ENCODE measurements at regions not wholly inside any gene's neighbourhood (a gene's known extent, or its start where the extent isn't known, plus 50 kb on each side); places are given as distances from the start of the nearest gene placed in this dataset.

DNA sequence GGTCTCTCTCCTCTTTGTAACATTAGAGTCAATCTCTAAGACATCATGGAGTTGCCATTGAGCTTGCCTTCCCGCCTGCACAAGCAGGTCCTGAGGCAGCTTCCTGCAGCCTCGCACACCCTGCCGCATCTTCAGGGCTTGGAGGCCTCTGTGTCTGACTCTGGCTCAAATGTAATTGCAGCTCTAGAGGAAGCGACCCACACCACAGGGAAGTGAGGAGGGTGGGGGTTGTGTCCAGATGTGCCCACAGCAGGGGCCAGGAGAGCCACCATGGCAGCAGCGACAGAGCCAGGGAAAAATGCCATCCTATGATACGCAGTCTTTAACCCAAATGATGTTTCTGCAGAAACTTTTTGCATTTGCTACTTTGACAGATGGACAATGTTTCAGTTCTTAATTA lies 216.0 kb upstream of the ZNF32 start:
- H3K4me1 ChIP-seq: peaks cover 7 to 14% (median 11%) of the 10 kb centered on the region in 4 donors
- H3K4me3 ChIP-seq: no peak overlapping the region
- WGBS, 2 donors: 81 to 88% methylated on average over 6 of the region's 6 CpGs
- H3K36me3 ChIP-seq: no peaks in the 10 kb centered on the region
- TF ChIP-seq POLR2AphosphoS5 (IDR thresholded peaks at IDR 0.05): no peak
- no peak for TF ChIP-seq EP300 (IDR thresholded peaks at IDR 0.05)
- TF ChIP-seq, protein P1, sequence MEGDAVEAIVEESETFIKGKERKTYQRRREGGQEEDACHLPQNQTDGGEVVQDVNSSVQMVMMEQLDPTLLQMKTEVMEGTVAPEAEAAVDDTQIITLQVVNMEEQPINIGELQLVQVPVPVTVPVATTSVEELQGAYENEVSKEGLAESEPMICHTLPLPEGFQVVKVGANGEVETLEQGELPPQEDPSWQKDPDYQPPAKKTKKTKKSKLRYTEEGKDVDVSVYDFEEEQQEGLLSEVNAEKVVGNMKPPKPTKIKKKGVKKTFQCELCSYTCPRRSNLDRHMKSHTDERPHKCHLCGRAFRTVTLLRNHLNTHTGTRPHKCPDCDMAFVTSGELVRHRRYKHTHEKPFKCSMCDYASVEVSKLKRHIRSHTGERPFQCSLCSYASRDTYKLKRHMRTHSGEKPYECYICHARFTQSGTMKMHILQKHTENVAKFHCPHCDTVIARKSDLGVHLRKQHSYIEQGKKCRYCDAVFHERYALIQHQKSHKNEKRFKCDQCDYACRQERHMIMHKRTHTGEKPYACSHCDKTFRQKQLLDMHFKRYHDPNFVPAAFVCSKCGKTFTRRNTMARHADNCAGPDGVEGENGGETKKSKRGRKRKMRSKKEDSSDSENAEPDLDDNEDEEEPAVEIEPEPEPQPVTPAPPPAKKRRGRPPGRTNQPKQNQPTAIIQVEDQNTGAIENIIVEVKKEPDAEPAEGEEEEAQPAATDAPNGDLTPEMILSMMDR (IDR thresholded peaks at IDR 0.05): no peak
- no peak for TF ChIP-seq POLR2A (IDR thresholded peaks at IDR 0.05)
- DNase-seq: no peak
- H3K9me3 ChIP-seq: no peaks in the 10 kb centered on the region
- peak overlapping the region in 2 of 4 donors; percentile 48 to 69 for H3K27ac ChIP-seq
- no peak for ATAC-seq (ENCODE audit: low FRiP score in 2 of 2)
- H3K27me3 ChIP-seq: no peaks in the 10 kb centered on the region

DNA sequence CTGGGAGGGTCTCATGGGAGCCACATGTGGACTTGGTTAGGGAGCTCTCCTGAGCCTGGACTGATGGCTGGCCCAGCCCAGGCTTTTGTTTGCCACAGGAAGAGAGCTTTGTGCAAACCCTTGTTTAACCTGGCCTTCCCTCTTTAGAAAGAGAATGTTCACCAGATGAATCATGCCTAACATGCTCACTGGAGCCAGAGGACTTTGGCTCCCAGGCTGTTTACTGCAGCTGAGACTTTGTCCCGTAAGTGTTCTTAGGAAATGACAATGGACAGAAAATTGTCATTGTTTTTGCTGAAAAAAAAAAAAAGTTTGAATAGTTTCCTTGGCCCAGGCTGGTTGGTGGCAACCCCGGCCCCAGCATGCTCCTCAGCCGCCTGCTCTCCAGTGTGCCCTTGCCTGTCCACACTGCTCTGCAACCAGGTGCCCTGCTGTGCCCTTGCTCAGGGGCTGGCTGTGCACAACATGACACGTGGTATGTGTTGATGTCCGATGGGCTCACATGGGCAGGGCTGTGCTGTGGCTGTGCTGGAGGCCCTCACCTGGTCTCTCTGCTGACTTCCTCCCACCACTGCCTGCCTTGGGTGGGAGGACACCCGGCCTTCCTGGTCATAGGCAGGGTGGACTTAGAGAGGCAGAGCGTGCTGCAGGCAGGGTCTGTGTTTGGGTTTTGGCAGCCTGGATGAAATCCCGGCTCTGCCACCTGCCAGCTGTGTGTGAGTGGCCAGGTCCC lies 215.3 kb upstream of the ZNF32 start:
- 81 to 92% methylated on average over 4 to 8 of the region's 8 CpGs for WGBS, 2 donors
- TF ChIP-seq POLR2AphosphoS5 (IDR thresholded peaks at IDR 0.05): peak in 1 of 2 donors; percentile 9
- TF ChIP-seq POLR2A (IDR thresholded peaks at IDR 0.05): no peak
- H3K27ac ChIP-seq: peak overlapping the region in 2 of 4 donors; percentile 48 to 69
- ATAC-seq (ENCODE audit: low FRiP score in 2 of 2) (peak in 1 of 2 donors; percentile 26), DNase-seq (no peak)
- peaks cover 7 to 14% (median 11%) of the 10 kb centered on the region in 4 donors for H3K4me1 ChIP-seq
- H3K27me3 ChIP-seq: no peaks in the 10 kb centered on the region
- no peak overlapping the region for H3K4me3 ChIP-seq
- H3K36me3 ChIP-seq: no peaks in the 10 kb centered on the region
- H3K9me3 ChIP-seq: no peaks in the 10 kb centered on the region

DNA sequence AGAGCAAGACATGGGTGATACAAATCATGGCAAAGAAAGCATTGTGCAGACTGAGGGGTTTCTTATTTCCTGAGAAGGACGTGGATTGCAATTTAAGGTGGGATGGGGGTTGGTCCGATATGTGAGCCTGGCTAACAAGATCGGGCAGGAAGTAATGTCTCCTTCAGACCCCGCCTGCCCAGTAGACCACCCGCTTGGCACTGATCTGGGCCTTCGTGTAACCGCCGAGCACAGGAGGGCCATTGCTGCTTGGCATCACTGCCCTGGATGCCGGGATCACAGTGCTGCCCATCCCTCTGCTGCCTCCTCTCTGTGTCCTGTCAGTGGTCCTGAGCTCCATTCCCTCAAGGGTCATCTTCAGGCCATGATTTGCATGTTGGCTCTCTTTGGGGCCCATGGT lies 214.6 kb upstream of the ZNF32 start:
- Histone ChIP-seq H3K4me3 (no peak overlapping the region), H3K27ac (peak overlapping the region in 2 of 4 donors; percentile 48 to 66), H3K4me1 (peaks cover 7 to 14% (median 11%) of the 10 kb centered on the region in 4 donors), H3K9me3 (no peaks in the 10 kb centered on the region), H3K27me3 (no peaks in the 10 kb centered on the region), H3K36me3 (no peaks in the 10 kb centered on the region)
- no peak for DNase-seq
- TF ChIP-seq, protein P1 (IDR thresholded peaks at IDR 0.05): no peak
- TF ChIP-seq EP300 (IDR thresholded peaks at IDR 0.05) (no peak), POLR2A (IDR thresholded peaks at IDR 0.05) (no peak), POLR2AphosphoS5 (IDR thresholded peaks at IDR 0.05) (no peak)
- 92 to 97% methylated on average over 8 to 9 of the region's 9 CpGs for WGBS, 2 donors
- no peak for ATAC-seq (ENCODE audit: low FRiP score in 2 of 2)

DNA sequence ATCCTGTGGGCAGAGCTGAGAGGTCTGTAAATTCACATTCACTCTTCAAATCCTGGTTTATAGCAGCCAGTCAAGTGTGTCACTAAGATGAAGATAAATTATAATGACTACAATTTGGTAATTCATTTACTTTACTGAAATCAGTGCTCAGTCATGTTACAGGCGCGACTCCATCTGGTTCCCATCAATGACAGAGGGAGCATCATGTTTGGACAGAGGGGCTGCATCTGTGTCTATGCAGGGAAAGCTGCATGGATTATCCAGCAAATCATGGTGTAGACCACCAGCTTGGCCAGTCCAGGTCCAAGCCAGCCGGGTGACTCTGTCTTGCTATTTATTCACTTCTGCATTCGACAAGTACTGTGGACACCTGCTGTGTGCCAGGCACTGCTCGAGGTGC lies 214.1 kb upstream of the ZNF32 start:
- Histone ChIP-seq H3K27ac (peak overlapping the region in 2 of 4 donors; percentile 48 to 66), H3K9me3 (no peaks in the 10 kb centered on the region), H3K4me1 (peaks cover 7 to 14% (median 11%) of the 10 kb centered on the region in 4 donors), H3K36me3 (no peaks in the 10 kb centered on the region), H3K27me3 (no peaks in the 10 kb centered on the region), H3K4me3 (no peak overlapping the region)
- 91 to 96% methylated on average over 5 of the region's 5 CpGs for WGBS, 2 donors
- DNase-seq (no peak), ATAC-seq (ENCODE audit: low FRiP score in 2 of 2) (no peak)
- TF ChIP-seq EP300 (IDR thresholded peaks at IDR 0.05): no peak
- TF ChIP-seq, protein P1 (IDR thresholded peaks at IDR 0.05): no peak
- TF ChIP-seq POLR2A (IDR thresholded peaks at IDR 0.05): no peak
- TF ChIP-seq POLR2AphosphoS5 (IDR thresholded peaks at IDR 0.05): no peak

DNA sequence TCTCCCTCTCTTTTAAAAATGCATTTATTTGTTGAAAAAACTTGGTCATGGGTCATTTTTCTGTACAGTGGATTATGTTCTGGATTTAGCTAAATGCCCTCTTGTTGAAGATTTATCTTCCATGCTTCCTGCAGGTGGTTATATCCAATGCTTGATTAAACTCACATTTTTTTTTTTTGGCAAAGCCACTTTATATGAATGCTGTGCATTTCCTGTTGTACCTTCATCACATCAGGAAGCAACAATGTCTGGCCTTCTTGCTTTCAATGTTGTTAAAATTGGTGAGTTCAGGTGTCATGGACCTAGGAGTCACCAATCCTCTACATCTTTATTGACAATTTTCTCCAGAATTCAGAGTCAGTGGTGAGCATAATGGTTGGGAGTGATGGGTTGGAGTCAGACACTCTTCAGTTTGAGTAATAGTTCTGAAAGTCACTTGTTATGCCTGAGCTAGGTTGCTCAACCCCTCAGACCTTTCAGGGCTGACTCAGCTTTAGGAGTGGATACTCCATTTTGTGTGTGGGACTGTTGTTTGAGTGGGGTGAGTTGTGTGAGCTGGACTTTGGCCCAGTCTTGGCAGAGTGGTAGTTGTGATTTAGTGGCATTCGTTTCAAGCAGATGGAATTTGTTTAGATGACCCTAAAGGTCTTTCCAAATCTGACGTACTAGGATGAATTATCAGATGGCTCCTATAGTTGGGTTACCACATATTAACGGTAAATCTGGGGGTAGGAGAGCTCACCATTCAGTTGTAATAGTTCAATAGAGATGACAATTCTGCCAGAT lies 213.5 kb upstream of the ZNF32 start:
- ATAC-seq (ENCODE audit: low FRiP score in 2 of 2) (no peak), DNase-seq (no peak)
- Histone ChIP-seq H3K9me3 (no peaks in the 10 kb centered on the region), H3K36me3 (no peaks in the 10 kb centered on the region), H3K27me3 (no peaks in the 10 kb centered on the region), H3K4me3 (no peak overlapping the region), H3K27ac (peak overlapping the region in 1 of 4 donors; percentile 66), H3K4me1 (peaks cover 7 to 14% (median 11%) of the 10 kb centered on the region in 4 donors)
- TF ChIP-seq POLR2AphosphoS5 (IDR thresholded peaks at IDR 0.05) (no peak), POLR2A (IDR thresholded peaks at IDR 0.05) (no peak), EP300 (IDR thresholded peaks at IDR 0.05) (no peak)
- TF ChIP-seq, protein P1 (IDR thresholded peaks at IDR 0.05): no peak
- WGBS, 2 donors: 65 to 66% methylated on average over 3 of the region's 3 CpGs
